ENCODE measurements at regions not wholly inside any gene's neighbourhood (a gene's known extent, or its start where the extent isn't known, plus 50 kb on each side); places are given as distances from the start of the nearest gene placed in this dataset.
"Not testable (repeated sequence)": the region's sequence is repeated elsewhere in the genome, so short reads cannot be mapped to it uniquely, and the experiment has no call there.

GRCh38 chr6:81331526-81331925 is 421.0 kb downstream of the TENT5A start:
- no peak for FAIRE-seq

GRCh38 chr6:81328700-81329099 is 423.8 kb downstream of the TENT5A start:
- no peak for FAIRE-seq

- no peak for FAIRE-seq
These were observed 425.5 kb downstream of the TENT5A start for GRCh38 chr6:81326881-81327561.

GRCh38 chr6:81309811-81310210 is 442.7 kb downstream of the TENT5A start:
- no peak for FAIRE-seq

GRCh38 chr6:81308577-81309279 is 443.8 kb downstream of the TENT5A start:
- no peak for FAIRE-seq

- FAIRE-seq, result no peak
These were observed 444.7 kb downstream of the TENT5A start for GRCh38 chr6:81307651-81308214.

- FAIRE-seq, result no peak
These were observed 448.0 kb downstream of the TENT5A start for GRCh38 chr6:81304466-81304865.

- no peak for FAIRE-seq
These were observed 451.5 kb downstream of the TENT5A start for GRCh38 chr6:81300961-81301360.

GRCh38 chr6:81298751-81299150 is 453.7 kb downstream of the TENT5A start:
- no peak for FAIRE-seq

- FAIRE-seq, result peak; percentile 91
These were observed 457.2 kb downstream of the TENT5A start for GRCh38 chr6:81295310-81295709.

- no peak for FAIRE-seq
These were observed 458.6 kb downstream of the TENT5A start for GRCh38 chr6:81293896-81294295.

GRCh38 chr6:81289229-81289628 is 463.3 kb downstream of the TENT5A start:
- FAIRE-seq, result no peak

GRCh38 chr6:81265106-81265505 is 487.4 kb downstream of the TENT5A start:
- FAIRE-seq, result no peak

GRCh38 chr6:81263531-81264168 is 488.8 kb downstream of the TENT5A start:
- FAIRE-seq, result no peak

- FAIRE-seq, result no peak
These were observed 489.8 kb downstream of the TENT5A start for GRCh38 chr6:81262656-81263055.

GRCh38 chr6:81256223-81256622 is 496.3 kb downstream of the TENT5A start:
- not testable (repeated sequence) for FAIRE-seq

- no peak for FAIRE-seq
These were observed 498.7 kb downstream of the TENT5A start for GRCh38 chr6:81253821-81254220.

GRCh38 chr6:81252231-81252630 is 500.2 kb downstream of the TENT5A start:
- FAIRE-seq, result no peak

- no peak for FAIRE-seq
These were observed 506.3 kb downstream of the TENT5A start for GRCh38 chr6:81246200-81246599.

GRCh38 chr6:81242624-81243023 is 509.9 kb downstream of the TENT5A start:
- no peak for FAIRE-seq

- peak; percentile 92 for FAIRE-seq
These were observed 511.1 kb downstream of the TENT5A start for GRCh38 chr6:81241126-81242041.

GRCh38 chr6:81238390-81238789 is 514.1 kb downstream of the TENT5A start:
- no peak for FAIRE-seq

GRCh38 chr6:81237226-81237625 is 515.3 kb downstream of the TENT5A start:
- FAIRE-seq, result no peak
